ENCODE measurements at regions not wholly inside any gene's neighbourhood (a gene's known extent, or its start where the extent isn't known, plus 50 kb on each side); places are given as distances from the start of the nearest gene placed in this dataset.

DNA sequence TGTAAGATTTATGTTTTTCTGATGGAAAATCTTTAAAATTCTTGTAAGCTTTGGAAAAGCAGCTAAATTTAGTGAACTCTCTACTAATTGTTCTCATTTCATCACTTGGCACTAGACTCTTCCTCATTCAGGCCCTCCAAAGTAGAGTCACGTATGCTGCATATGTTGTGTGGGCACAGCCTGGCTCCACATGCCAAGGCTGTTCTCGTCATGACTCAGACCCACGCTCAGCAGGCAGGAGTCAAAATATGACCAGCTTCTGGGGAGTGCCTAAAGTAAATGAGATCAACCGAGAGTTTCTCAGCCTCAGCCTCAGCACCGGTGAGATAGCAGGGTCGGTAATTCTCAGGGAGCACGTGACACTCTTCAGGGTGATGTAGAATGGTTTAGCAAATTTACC, 1672.9 kb downstream of the REEP3 start:
- TF ChIP-seq, protein P1, sequence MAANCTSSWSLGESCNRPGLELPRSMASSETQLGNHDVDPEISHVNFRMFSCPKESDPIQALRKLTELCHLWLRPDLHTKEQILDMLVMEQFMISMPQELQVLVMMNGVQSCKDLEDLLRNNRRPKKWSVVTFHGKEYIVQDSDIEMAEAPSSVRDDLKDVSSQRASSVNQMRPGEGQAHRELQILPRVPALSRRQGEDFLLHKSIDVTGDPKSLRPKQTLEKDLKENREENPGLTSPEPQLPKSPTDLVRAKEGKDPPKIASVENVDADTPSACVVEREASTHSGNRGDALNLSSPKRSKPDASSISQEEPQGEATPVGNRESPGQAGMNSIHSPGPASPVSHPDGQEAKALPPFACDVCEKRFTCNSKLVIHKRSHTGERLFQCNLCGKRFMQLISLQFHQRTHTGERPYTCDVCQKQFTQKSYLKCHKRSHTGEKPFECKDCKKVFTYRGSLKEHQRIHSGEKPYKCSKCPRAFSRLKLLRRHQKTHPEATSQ (tag by site-specific recombination; IDR thresholded peaks at IDR 0.05), result no peak
- TF ChIP-seq ZNF639 (tag by site-specific recombination; IDR thresholded peaks at IDR 0.05) (no peak), ZNF623 (tag by site-specific recombination; IDR thresholded peaks at IDR 0.05) (no peak), ZNF548 (tag by site-specific recombination; IDR thresholded peaks at IDR 0.05) (no peak), ZNF37A (tag by site-specific recombination; IDR thresholded peaks at IDR 0.05) (no peak), ZNF274 (IDR thresholded peaks at IDR 0.05; ENCODE audit: low read length) (no peak), ZNF274 (tag by site-specific recombination; IDR thresholded peaks at IDR 0.05; ENCODE audit: borderline replicate concordance) (no peak), ZNF707 (tag by site-specific recombination; IDR thresholded peaks at IDR 0.05) (no peak), ZNF423 (tag by site-specific recombination; IDR thresholded peaks at IDR 0.05) (no peak), ZNF518A (tag by site-specific recombination; conservative IDR thresholded peaks at IDR 0.05; ENCODE audit: low read depth) (no peak), ZNF561 (tag by site-specific recombination; IDR thresholded peaks at IDR 0.05; ENCODE audit: borderline replicate concordance) (no peak), BCL11A (tag by site-specific recombination; IDR thresholded peaks at IDR 0.05; ENCODE audit: low read depth) (no peak)
- TF ChIP-seq, protein P2, sequence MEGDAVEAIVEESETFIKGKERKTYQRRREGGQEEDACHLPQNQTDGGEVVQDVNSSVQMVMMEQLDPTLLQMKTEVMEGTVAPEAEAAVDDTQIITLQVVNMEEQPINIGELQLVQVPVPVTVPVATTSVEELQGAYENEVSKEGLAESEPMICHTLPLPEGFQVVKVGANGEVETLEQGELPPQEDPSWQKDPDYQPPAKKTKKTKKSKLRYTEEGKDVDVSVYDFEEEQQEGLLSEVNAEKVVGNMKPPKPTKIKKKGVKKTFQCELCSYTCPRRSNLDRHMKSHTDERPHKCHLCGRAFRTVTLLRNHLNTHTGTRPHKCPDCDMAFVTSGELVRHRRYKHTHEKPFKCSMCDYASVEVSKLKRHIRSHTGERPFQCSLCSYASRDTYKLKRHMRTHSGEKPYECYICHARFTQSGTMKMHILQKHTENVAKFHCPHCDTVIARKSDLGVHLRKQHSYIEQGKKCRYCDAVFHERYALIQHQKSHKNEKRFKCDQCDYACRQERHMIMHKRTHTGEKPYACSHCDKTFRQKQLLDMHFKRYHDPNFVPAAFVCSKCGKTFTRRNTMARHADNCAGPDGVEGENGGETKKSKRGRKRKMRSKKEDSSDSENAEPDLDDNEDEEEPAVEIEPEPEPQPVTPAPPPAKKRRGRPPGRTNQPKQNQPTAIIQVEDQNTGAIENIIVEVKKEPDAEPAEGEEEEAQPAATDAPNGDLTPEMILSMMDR (tag by site-specific recombination; IDR thresholded peaks at IDR 0.05), result no peak
- TF ChIP-seq, protein P3, sequence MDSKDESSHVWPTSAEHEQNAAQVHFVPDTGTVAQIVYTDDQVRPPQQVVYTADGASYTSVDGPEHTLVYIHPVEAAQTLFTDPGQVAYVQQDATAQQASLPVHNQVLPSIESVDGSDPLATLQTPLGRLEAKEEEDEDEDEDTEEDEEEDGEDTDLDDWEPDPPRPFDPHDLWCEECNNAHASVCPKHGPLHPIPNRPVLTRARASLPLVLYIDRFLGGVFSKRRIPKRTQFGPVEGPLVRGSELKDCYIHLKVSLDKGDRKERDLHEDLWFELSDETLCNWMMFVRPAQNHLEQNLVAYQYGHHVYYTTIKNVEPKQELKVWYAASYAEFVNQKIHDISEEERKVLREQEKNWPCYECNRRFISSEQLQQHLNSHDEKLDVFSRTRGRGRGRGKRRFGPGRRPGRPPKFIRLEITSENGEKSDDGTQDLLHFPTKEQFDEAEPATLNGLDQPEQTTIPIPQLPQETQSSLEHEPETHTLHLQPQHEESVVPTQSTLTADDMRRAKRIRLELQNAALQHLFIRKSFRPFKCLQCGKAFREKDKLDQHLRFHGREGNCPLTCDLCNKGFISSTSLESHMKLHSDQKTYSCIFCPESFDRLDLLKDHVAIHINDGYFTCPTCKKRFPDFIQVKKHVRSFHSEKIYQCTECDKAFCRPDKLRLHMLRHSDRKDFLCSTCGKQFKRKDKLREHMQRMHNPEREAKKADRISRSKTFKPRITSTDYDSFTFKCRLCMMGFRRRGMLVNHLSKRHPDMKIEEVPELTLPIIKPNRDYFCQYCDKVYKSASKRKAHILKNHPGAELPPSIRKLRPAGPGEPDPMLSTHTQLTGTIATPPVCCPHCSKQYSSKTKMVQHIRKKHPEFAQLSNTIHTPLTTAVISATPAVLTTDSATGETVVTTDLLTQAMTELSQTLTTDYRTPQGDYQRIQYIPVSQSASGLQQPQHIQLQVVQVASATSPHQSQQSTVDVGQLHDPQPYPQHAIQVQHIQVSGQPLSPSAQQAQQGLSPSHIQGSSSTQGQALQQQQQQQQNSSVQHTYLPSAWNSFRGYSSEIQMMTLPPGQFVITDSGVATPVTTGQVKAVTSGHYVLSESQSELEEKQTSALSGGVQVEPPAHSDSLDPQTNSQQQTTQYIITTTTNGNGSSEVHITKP (tag by site-specific recombination; IDR thresholded peaks at IDR 0.05), result no peak
